Left lung (tissue), 4 donors: ENCODE measurements at regions not wholly inside any gene's neighbourhood (a gene's known extent, or its start where the extent isn't known, plus 50 kb on each side); places are given as distances from the start of the nearest gene placed in this dataset.

Experiments
- ATAC-seq: fragments of 200-7000 bp; cut with Tn5 transposase; one replicate; pipeline ENCODE4 v1.9.1; 2020; ENCODE audit warnings: moderate library complexity
- DNase-seq, 4 donors: peaks; one replicate each; pipeline ENCODE4 v3.0.0-alpha.2; 2013 to 2020
- H3K27ac ChIP-seq, 2 donors: fragments of 200-600 bp; sonication (generic) in 1 of 2; one replicate each; pipeline versions ENCODE4 v1.5.0 to v1.8.0; 2020 to 2021
- H3K27me3 ChIP-seq, 2 donors: fragments of 200-600 bp; sonication (generic) in 1 of 2; one replicate each; pipeline versions ENCODE4 v1.5.0 to v1.8.0; 2020 to 2021
- H3K36me3 ChIP-seq, 2 donors: fragments of 200-600 bp; sonication (generic) in 1 of 2; one replicate each; pipeline versions ENCODE4 v1.5.0 to v1.8.0; 2020 to 2021
- H3K4me1 ChIP-seq, 2 donors: fragments of 200-600 bp; one replicate each; pipeline ENCODE4 v1.8.0; 2021
- H3K4me3 ChIP-seq, 2 donors: fragments of 200-600 bp; sonication (generic) in 1 of 2; one replicate each; pipeline versions ENCODE4 v1.5.0 to v1.8.0; 2020 to 2021; ENCODE audit warnings: mild to moderate bottlenecking in 1 of 2
- H3K9me3 ChIP-seq, 2 donors: fragments of 200-600 bp; sonication (generic) in 1 of 2; one replicate each; pipeline versions ENCODE4 v1.5.0 to v1.8.0; 2020 to 2021
- intact Hi-C, 2 donors: fragments of 100-400 bp; cut with DNase I; formaldehyde crosslinking; loops; one replicate each; pipeline versions ENCODE4 v1.11.2 to v1.14.2; 2022
- TF ChIP-seq, protein P1 (sequence below), 2 donors: fragments of 200-600 bp; sonication (generic) in 1 of 2; IDR thresholded peaks; one replicate each; pipeline versions ENCODE4 v1.5.0 to v1.8.0; 2021; ENCODE audit warnings: antibody characterized with exemption in 2 of 2
- donor health status: DM: no; HTN: yes; CAD: no.
- donor health status: DM: no; HTN: no; CAD: no.

- H3K9me3 ChIP-seq: no peaks in the 10 kb centered on the region
- no peaks in the 10 kb centered on the region for H3K4me1 ChIP-seq
- H3K4me3 ChIP-seq: no peak overlapping the region
- no peak overlapping the region for H3K27ac ChIP-seq
- TF ChIP-seq, protein P1, sequence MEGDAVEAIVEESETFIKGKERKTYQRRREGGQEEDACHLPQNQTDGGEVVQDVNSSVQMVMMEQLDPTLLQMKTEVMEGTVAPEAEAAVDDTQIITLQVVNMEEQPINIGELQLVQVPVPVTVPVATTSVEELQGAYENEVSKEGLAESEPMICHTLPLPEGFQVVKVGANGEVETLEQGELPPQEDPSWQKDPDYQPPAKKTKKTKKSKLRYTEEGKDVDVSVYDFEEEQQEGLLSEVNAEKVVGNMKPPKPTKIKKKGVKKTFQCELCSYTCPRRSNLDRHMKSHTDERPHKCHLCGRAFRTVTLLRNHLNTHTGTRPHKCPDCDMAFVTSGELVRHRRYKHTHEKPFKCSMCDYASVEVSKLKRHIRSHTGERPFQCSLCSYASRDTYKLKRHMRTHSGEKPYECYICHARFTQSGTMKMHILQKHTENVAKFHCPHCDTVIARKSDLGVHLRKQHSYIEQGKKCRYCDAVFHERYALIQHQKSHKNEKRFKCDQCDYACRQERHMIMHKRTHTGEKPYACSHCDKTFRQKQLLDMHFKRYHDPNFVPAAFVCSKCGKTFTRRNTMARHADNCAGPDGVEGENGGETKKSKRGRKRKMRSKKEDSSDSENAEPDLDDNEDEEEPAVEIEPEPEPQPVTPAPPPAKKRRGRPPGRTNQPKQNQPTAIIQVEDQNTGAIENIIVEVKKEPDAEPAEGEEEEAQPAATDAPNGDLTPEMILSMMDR (IDR thresholded peaks at IDR 0.05): no peak
- no peaks in the 10 kb centered on the region for H3K27me3 ChIP-seq
- ATAC-seq (no peak), DNase-seq (no peak)
- H3K36me3 ChIP-seq: no peaks in the 10 kb centered on the region
- intact Hi-C loops: no loop called here
These were observed 162.3 kb upstream of the VRK2 start for GRCh38 chr2:57884281-57884680.

GRCh38 chr2:57885742-57886141 lies 160.9 kb upstream of the VRK2 start:
- H3K27ac ChIP-seq: no peak overlapping the region
- H3K4me3 ChIP-seq: no peak overlapping the region
- no peaks in the 10 kb centered on the region for H3K4me1 ChIP-seq
- ATAC-seq (no peak), DNase-seq (no peak)
- TF ChIP-seq, protein P1 (IDR thresholded peaks at IDR 0.05): no peak
- intact Hi-C loops: no loop called here
- H3K27me3 ChIP-seq: no peaks in the 10 kb centered on the region
- H3K36me3 ChIP-seq: no peaks in the 10 kb centered on the region
- no peaks in the 10 kb centered on the region for H3K9me3 ChIP-seq

DNA sequence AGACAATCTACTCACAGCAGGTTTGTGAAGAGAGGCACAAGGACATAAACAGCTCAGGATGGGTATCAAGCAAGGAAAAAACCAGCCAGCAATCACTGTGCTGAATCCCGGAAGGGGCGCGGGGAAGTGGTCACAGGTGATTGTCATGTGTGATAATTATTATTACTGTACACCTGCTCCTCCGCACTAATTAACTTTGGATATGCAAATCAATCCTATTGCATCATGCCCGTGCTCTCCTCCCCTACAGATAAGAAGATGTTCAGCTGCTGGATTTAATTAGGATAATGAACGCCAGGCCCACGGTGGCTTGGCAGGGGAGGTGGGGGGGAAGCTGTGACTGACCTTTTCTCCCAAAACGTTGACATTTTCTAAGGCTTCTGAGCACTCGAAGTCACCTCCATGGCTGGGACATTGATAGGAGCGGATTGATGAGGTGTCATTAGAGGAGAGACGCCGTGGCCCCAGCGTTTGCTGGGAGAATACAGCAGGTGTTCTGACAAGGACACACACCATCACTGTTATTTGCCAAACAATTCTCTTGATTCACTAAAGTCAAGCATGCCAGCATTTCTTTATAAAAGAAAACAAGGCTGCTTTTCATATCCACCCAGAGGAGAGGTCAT lies 160.3 kb upstream of the VRK2 start:
- DNase-seq (peak in 1 of 4 donors; percentile 20), ATAC-seq (no peak)
- intact Hi-C loops: no loop called here
- Histone ChIP-seq H3K36me3 (no peaks in the 10 kb centered on the region), H3K4me1 (no peaks in the 10 kb centered on the region), H3K9me3 (no peaks in the 10 kb centered on the region), H3K27ac (no peak overlapping the region), H3K27me3 (no peaks in the 10 kb centered on the region), H3K4me3 (no peak overlapping the region)
- TF ChIP-seq, protein P1 (IDR thresholded peaks at IDR 0.05): no peak

DNA sequence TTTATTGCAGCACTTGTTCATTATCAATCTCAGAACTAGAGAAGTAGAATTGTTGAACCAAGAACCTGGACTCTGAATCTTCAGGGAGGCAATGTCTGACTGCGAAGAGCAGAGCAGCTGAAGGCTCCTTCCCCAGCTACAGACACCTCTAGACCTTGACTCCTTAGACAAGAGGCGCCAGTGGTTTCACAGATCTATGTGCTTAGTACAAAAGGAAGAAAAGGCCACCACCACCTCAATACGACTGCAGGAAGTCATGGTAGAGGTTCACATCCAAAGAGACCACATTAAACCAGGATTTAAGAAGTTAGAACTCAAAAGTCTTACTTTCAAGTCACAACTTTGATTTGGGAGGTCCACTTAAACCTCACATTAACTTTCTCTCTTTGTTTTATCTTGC lies 158.1 kb upstream of the VRK2 start:
- Histone ChIP-seq H3K36me3 (no peaks in the 10 kb centered on the region), H3K27me3 (no peaks in the 10 kb centered on the region), H3K27ac (no peak overlapping the region), H3K4me1 (no peaks in the 10 kb centered on the region), H3K4me3 (no peak overlapping the region), H3K9me3 (no peaks in the 10 kb centered on the region)
- ATAC-seq (no peak), DNase-seq (no peak)
- intact Hi-C loops: no loop called here
- TF ChIP-seq, protein P1 (IDR thresholded peaks at IDR 0.05): no peak

GRCh38 chr2:57890464-57890863 lies 156.1 kb upstream of the VRK2 start:
- Histone ChIP-seq H3K27ac (no peak overlapping the region), H3K9me3 (no peaks in the 10 kb centered on the region), H3K4me1 (no peaks in the 10 kb centered on the region), H3K27me3 (no peaks in the 10 kb centered on the region), H3K36me3 (no peaks in the 10 kb centered on the region), H3K4me3 (no peak overlapping the region)
- ATAC-seq: no peak
- intact Hi-C loops: no loop called here
- DNase-seq: no peak
- TF ChIP-seq, protein P1 (IDR thresholded peaks at IDR 0.05): no peak
